Thyroid gland (tissue), 4 donors: ENCODE measurements at regions not wholly inside any gene's neighbourhood (a gene's known extent, or its start where the extent isn't known, plus 50 kb on each side); places are given as distances from the start of the nearest gene placed in this dataset.

Experiments used
- DNase-seq, 2 donors: peaks; one replicate each; pipeline ENCODE4 v3.0.0-alpha.2; 2019
- H3K27ac ChIP-seq, 3 donors: fragments of 200-600 bp; sonication (generic); 1 replicate in 2 of 3; 2 replicates in 1 of 3; pipeline ENCODE4 v1.5.1; 2016 to 2019; ENCODE audit warnings: mild to moderate bottlenecking in 1 of 3, moderate library complexity in 1 of 3
- H3K27me3 ChIP-seq: fragments of 200-600 bp; sonication (generic); one replicate; pipeline ENCODE4 v1.5.1; 2019
- H3K36me3 ChIP-seq, 2 donors: fragments of 200-600 bp; sonication (generic); one replicate each; pipeline ENCODE4 v1.5.1; 2016 to 2019
- H3K4me1 ChIP-seq, 2 donors: fragments of 200-600 bp; sonication (generic); one replicate each; pipeline ENCODE4 v1.5.1; 2017 to 2019
- H3K4me3 ChIP-seq, 3 donors: fragments of 200-600 bp; sonication (generic); replicated peaks in 1 of 3; 1 replicate in 2 of 3; 2 replicates in 1 of 3; pipeline ENCODE4 v1.5.1; 2016; ENCODE audit warnings: mild to moderate bottlenecking in 1 of 3
- H3K9me3 ChIP-seq: fragments of 200-600 bp; sonication (generic); one replicate; pipeline ENCODE4 v1.5.1; 2017
- POLR2A ChIP-seq, 2 donors: fragments of 450-650 bp; IDR thresholded peaks; one replicate each; pipeline ENCODE4 v1.6.1; 2017; ENCODE audit warnings: antibody characterized with exemption in 2 of 2, mild to moderate bottlenecking in 2 of 2, moderate library complexity in 1 of 2
- WGBS, 2 donors: methylation state at CpG; one replicate each; pipeline ENCODE4 v1.1.5; 2017; 5-methylcytosine and 5-hydroxymethylcytosine counted together
- intact Hi-C: fragments of 100-400 bp; cut with DNase I; formaldehyde crosslinking; loops from one replicate; pipeline ENCODE4 v1.15.1; 2023
- TF ChIP-seq, protein P1 (sequence below), 6 experiments: fragments of 200-600 bp in 3 of 6; fragments of 450-650 bp in 3 of 6; sonication (generic) in 3 of 6; IDR thresholded peaks; one replicate each; pipeline ENCODE4 v1.5.1; 2016 to 2019; ENCODE audit warnings: antibody characterized with exemption in 6 of 6, mild to moderate bottlenecking in 2 of 6, inconsistent platforms in 1 of 6, moderate library complexity in 1 of 6

GRCh38 chr5:85670417-85670816, 947.3 kb upstream of the COX7C start:
- DNase-seq: no peak
- H3K4me3 ChIP-seq: no peak overlapping the region
- no peaks in the 10 kb centered on the region for H3K36me3 ChIP-seq
- no peaks in the 10 kb centered on the region for H3K4me1 ChIP-seq
- intact Hi-C loops: no loop called here
- H3K9me3 ChIP-seq: no peaks in the 10 kb centered on the region
- H3K27ac ChIP-seq: no peak overlapping the region
- H3K27me3 ChIP-seq: no peaks in the 10 kb centered on the region
- no peak for TF ChIP-seq POLR2A (IDR thresholded peaks at IDR 0.05)
- TF ChIP-seq, protein P1, sequence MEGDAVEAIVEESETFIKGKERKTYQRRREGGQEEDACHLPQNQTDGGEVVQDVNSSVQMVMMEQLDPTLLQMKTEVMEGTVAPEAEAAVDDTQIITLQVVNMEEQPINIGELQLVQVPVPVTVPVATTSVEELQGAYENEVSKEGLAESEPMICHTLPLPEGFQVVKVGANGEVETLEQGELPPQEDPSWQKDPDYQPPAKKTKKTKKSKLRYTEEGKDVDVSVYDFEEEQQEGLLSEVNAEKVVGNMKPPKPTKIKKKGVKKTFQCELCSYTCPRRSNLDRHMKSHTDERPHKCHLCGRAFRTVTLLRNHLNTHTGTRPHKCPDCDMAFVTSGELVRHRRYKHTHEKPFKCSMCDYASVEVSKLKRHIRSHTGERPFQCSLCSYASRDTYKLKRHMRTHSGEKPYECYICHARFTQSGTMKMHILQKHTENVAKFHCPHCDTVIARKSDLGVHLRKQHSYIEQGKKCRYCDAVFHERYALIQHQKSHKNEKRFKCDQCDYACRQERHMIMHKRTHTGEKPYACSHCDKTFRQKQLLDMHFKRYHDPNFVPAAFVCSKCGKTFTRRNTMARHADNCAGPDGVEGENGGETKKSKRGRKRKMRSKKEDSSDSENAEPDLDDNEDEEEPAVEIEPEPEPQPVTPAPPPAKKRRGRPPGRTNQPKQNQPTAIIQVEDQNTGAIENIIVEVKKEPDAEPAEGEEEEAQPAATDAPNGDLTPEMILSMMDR (IDR thresholded peaks at IDR 0.05): no peak

DNA sequence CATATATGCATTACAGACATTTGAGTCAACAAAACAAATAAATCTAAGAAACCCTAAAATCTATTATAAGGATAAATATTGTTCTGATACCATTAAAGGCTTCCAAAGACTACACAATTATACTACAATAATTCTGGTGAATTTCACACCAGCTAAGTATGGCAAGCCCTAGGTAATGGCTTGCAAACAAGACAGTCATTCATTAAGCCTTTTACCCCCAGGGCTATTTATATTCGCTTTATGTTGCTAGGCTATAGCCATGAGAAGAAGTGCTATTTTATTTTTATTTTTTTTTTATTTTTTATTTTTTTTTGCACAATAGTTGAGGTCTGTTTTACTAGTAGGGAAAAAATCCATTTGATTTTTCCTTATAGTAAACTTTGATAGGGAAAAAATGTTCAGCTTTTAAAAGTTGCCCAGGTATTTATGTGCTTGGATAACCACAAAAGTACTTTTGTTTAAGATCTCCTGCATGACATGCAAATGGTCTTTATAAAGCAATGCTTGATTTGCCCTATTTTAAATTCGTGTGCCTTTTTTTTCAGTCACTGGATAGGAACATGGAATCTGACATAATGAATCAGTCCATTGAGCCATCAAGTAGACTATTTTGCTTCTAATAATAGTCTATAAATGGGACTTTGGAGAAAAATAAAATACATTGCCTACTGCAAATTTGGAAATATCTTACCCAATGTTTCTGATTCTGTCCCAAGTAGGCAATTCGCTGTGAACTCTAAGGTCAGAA, 946.3 kb upstream of the COX7C start:
- DNase-seq: no peak
- Histone ChIP-seq H3K36me3 (no peaks in the 10 kb centered on the region), H3K27ac (no peak overlapping the region), H3K27me3 (no peaks in the 10 kb centered on the region), H3K4me3 (no peak overlapping the region), H3K4me1 (no peaks in the 10 kb centered on the region), H3K9me3 (no peaks in the 10 kb centered on the region)
- intact Hi-C loops: no loop called here
- 63 to 67% methylated on average over 3 of the region's 3 CpGs for WGBS, 2 donors
- TF ChIP-seq, protein P1 (IDR thresholded peaks at IDR 0.05): no peak
- TF ChIP-seq POLR2A (IDR thresholded peaks at IDR 0.05): no peak

DNA sequence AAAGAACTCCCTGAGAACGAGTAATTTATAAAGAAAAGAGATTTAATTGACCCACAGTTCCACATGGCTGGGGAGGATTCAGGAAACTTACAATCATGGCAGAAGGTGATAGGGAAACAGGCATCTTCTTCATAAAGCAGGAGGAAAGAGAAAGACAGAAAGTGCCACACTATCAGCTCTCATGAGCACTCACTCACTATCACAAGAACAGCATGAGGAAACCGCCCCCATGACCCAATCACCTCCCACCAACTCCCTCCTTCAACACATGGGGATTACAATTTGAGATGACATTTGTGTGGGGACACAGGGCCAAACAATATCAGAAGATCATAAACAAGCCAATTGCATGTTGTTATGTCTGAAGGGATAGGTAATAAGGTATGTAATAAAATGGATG, 935.9 kb upstream of the COX7C start:
- WGBS, 2 donors: 59 to 81% methylated on average over 2 of the region's 2 CpGs
- intact Hi-C loops: no loop called here
- no peak overlapping the region for H3K4me3 ChIP-seq
- H3K36me3 ChIP-seq: no peaks in the 10 kb centered on the region
- H3K27me3 ChIP-seq: no peaks in the 10 kb centered on the region
- no peaks in the 10 kb centered on the region for H3K9me3 ChIP-seq
- DNase-seq: no peak
- H3K27ac ChIP-seq: no peak overlapping the region
- no peaks in the 10 kb centered on the region for H3K4me1 ChIP-seq
- TF ChIP-seq, protein P1 (IDR thresholded peaks at IDR 0.05): no peak

GRCh38 chr5:85684351-85684750, 933.4 kb upstream of the COX7C start:
- no peaks in the 10 kb centered on the region for H3K9me3 ChIP-seq
- no peaks in the 10 kb centered on the region for H3K4me1 ChIP-seq
- 92 to 93% methylated on average over 4 of the region's 4 CpGs for WGBS, 2 donors
- TF ChIP-seq POLR2A (IDR thresholded peaks at IDR 0.05): no peak
- TF ChIP-seq, protein P1 (IDR thresholded peaks at IDR 0.05): no peak
- H3K36me3 ChIP-seq: no peaks in the 10 kb centered on the region
- no peak overlapping the region for H3K4me3 ChIP-seq
- DNase-seq: no peak
- H3K27me3 ChIP-seq: no peaks in the 10 kb centered on the region
- intact Hi-C loops: no loop called here
- H3K27ac ChIP-seq: no peak overlapping the region

DNA sequence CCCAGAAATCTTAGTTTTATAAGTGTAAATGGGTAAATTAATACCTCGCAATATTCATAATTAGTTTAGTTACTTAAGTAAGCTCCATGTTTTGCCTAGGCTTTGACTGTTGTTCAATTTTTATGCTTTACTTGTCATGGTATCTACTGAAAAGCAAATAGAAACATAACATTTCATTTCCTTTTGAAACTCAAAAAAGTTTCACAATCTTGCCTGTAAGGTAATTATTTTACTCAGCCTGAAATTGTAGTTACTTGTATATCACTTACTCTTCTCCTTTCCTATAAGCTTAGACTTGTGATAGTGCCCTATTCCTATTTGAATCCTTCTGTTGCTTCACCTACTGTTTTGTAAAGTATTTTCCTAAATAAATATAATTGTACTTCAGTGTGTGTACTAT, 914.4 kb upstream of the COX7C start:
- WGBS, 2 donors: 92 to 94% methylated on average over 1 of the region's 1 CpG
- DNase-seq: no peak
- TF ChIP-seq POLR2A (IDR thresholded peaks at IDR 0.05): no peak
- TF ChIP-seq, protein P1 (IDR thresholded peaks at IDR 0.05): no peak
- no peaks in the 10 kb centered on the region for H3K4me1 ChIP-seq
- intact Hi-C loops: no loop called here
- no peak overlapping the region for H3K27ac ChIP-seq
- no peaks in the 10 kb centered on the region for H3K9me3 ChIP-seq
- H3K4me3 ChIP-seq: no peak overlapping the region
- no peaks in the 10 kb centered on the region for H3K27me3 ChIP-seq
- no peaks in the 10 kb centered on the region for H3K36me3 ChIP-seq
